Fibroblast of villous mesenchyme (primary cell): ENCODE measurements at regions not wholly inside any gene's neighbourhood (a gene's known extent, or its start where the extent isn't known, plus 50 kb on each side); places are given as distances from the start of the nearest gene placed in this dataset.

ENCODE experiments used
- DNase-seq: peaks from one replicate; pipeline ENCODE4 v3.0.0-alpha.2; 2010; ENCODE audit warnings: low read depth
- H3K4me3 ChIP-seq: 2 replicates; pipeline ENCODE4 v1.5.1; 2011; ENCODE audit warnings: low read depth, mild to moderate bottlenecking, low read length
- CTCF ChIP-seq: IDR thresholded peaks from 2 replicates; pipeline ENCODE4 v1.5.1; 2012; ENCODE audit warnings: low read depth, mild to moderate bottlenecking, low read length; ENCODE audit not compliant: insufficient read depth

- DNase-seq: no peak
- TF ChIP-seq CTCF: no peak
Measured at GRCh38 chr2:22902180-22902550, 482.8 kb upstream of the KLHL29 start.

GRCh38 chr2:22902662-22903165, 482.3 kb upstream of the KLHL29 start:
- no peak for DNase-seq
- no peak overlapping the region for H3K4me3 ChIP-seq
- no peak for TF ChIP-seq CTCF

More at GRCh38 chr2:22902180-22902550, 482.8 kb upstream of the KLHL29 start:
- no peak overlapping the region for H3K4me3 ChIP-seq

- no peak overlapping the region for H3K4me3 ChIP-seq
- DNase-seq: no peak
- TF ChIP-seq CTCF: no peak
Measured at GRCh38 chr2:22903616-22904015, 481.4 kb upstream of the KLHL29 start.

GRCh38 chr2:22904126-22904684, 480.8 kb upstream of the KLHL29 start:
- no peak for TF ChIP-seq CTCF
- DNase-seq: no peak
- H3K4me3 ChIP-seq: no peak overlapping the region

GRCh38 chr2:22907330-22907729, 477.6 kb upstream of the KLHL29 start:
- no peak for DNase-seq
- H3K4me3 ChIP-seq: no peak overlapping the region
- TF ChIP-seq CTCF: no peak

- no peak overlapping the region for H3K4me3 ChIP-seq
- TF ChIP-seq CTCF: no peak
- no peak for DNase-seq
Measured at GRCh38 chr2:22912398-22912797, 472.6 kb upstream of the KLHL29 start.

GRCh38 chr2:22929998-22930397, 455.0 kb upstream of the KLHL29 start:
- no peak for TF ChIP-seq CTCF
- DNase-seq: no peak
- no peak overlapping the region for H3K4me3 ChIP-seq
